NCI-H187 treated with DMSO at 0.1 percent for 48 hours (cell line): ENCODE measurements at regions not wholly inside any gene's neighbourhood (a gene's known extent, or its start where the extent isn't known, plus 50 kb on each side); places are given as distances from the start of the nearest gene placed in this dataset.
A peak's percentile ranks its signal among the peaks of the same experiment; 100 is the strongest.

Experiments used
- DNase-seq: peaks from one replicate; lab custom pipeline; 2025; lab: John Stamatoyannopoulos, UW

- no peak for DNase-seq
These were observed 119.8 kb upstream of the SLC25A33 start for GRCh38 chr1:9419369-9420041.

GRCh38 chr1:9420835-9421532 is 118.3 kb upstream of the SLC25A33 start:
- no peak for DNase-seq

GRCh38 chr1:9421533-9421873 is 117.8 kb upstream of the SLC25A33 start:
- no peak for DNase-seq

- DNase-seq: no peak
These were observed 116.9 kb upstream of the SLC25A33 start for GRCh38 chr1:9422321-9422720.

GRCh38 chr1:9422911-9423505 is 116.3 kb upstream of the SLC25A33 start:
- no peak for DNase-seq

GRCh38 chr1:9424261-9424660 is 115.0 kb upstream of the SLC25A33 start:
- no peak for DNase-seq

GRCh38 chr1:9425859-9426258 is 113.4 kb upstream of the SLC25A33 start:
- no peak for DNase-seq

- no peak for DNase-seq
These were observed 113.0 kb upstream of the SLC25A33 start for GRCh38 chr1:9426291-9426711.

GRCh38 chr1:9427388-9427787 is 111.9 kb upstream of the SLC25A33 start:
- no peak for DNase-seq

- DNase-seq: peak; percentile 87
These were observed 110.5 kb upstream of the SLC25A33 start for GRCh38 chr1:9428601-9429341.

GRCh38 chr1:9429342-9429711 is 109.9 kb upstream of the SLC25A33 start:
- DNase-seq: no peak

- no peak for DNase-seq
These were observed 104.8 kb upstream of the SLC25A33 start for GRCh38 chr1:9434247-9435152.

- no peak for DNase-seq
These were observed 104.1 kb upstream of the SLC25A33 start for GRCh38 chr1:9435153-9435636.

- DNase-seq: no peak
These were observed 103.2 kb upstream of the SLC25A33 start for GRCh38 chr1:9435854-9436640.

- no peak for DNase-seq
These were observed 101.3 kb upstream of the SLC25A33 start for GRCh38 chr1:9437961-9438430.

- DNase-seq: no peak
These were observed 100.7 kb upstream of the SLC25A33 start for GRCh38 chr1:9438431-9439073.

GRCh38 chr1:9439074-9439761 is 100.0 kb upstream of the SLC25A33 start:
- no peak for DNase-seq

- no peak for DNase-seq
These were observed 99.0 kb upstream of the SLC25A33 start for GRCh38 chr1:9440261-9440660.

- no peak for DNase-seq
These were observed 98.5 kb upstream of the SLC25A33 start for GRCh38 chr1:9440763-9441194.
